Mucosa of rectum (tissue), 2 donors: ENCODE measurements at regions not wholly inside any gene's neighbourhood (a gene's known extent, or its start where the extent isn't known, plus 50 kb on each side); places are given as distances from the start of the nearest gene placed in this dataset.

Source experiments
- H3K27ac ChIP-seq, 2 donors: one replicate each; pipeline ENCODE4 v1.7.0; 2013; ENCODE audit warnings: inconsistent platforms in 2 of 2, low read depth in 2 of 2, low read length in 2 of 2
- H3K27me3 ChIP-seq, 2 donors: one replicate each; pipeline ENCODE4 v1.7.0; 2013; ENCODE audit warnings: low read length in 2 of 2; ENCODE audit not compliant: control insufficient read depth in 2 of 2, insufficient read depth in 2 of 2
- H3K36me3 ChIP-seq, 2 donors: one replicate each; pipeline ENCODE4 v1.7.0; 2013; ENCODE audit warnings: low read length in 2 of 2; ENCODE audit not compliant: control insufficient read depth in 2 of 2, insufficient read depth in 2 of 2
- H3K4me1 ChIP-seq, 2 donors: one replicate each; pipeline ENCODE4 v1.7.0; 2013; ENCODE audit warnings: low read length in 2 of 2, mild to moderate bottlenecking in 1 of 2; ENCODE audit not compliant: control insufficient read depth in 2 of 2, insufficient read depth in 2 of 2
- H3K4me3 ChIP-seq, 2 donors: one replicate each; pipeline ENCODE4 v1.7.0; 2013; ENCODE audit warnings: low read length in 2 of 2
- H3K9ac ChIP-seq, 2 donors: one replicate each; pipeline ENCODE4 v1.7.0; 2013; ENCODE audit warnings: low read length in 2 of 2, low read depth in 1 of 2, mild to moderate bottlenecking in 1 of 2
- H3K9me3 ChIP-seq, 2 donors: one replicate each; pipeline ENCODE4 v1.7.0; 2013; ENCODE audit warnings: low read length in 2 of 2; ENCODE audit not compliant: control insufficient read depth in 2 of 2
- donor health status: healthy.
- donor health status: Normal muscosa, but diverticular disease.

DNA sequence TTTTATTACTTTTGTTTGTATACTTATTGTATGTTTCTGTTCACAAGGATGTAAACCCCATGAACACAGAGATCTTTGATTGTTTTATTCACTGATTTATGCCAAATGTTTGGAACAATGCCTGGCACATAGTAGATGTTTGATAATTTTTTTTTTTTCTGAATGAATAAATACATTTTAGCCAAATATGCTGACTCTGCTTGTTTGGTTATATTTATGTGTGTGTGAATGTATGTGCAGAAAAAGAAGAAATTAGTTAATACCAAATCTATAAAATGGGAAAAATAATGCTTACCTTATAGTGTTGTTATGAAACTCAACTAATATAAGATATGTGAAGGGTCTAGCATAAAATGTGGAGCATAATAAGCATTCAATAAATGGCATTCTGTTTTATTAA is 203.9 kb downstream of the MDFIC start:
- no peaks in the 10 kb centered on the region for H3K4me1 ChIP-seq
- no peaks in the 10 kb centered on the region for H3K9me3 ChIP-seq
- no peaks in the 10 kb centered on the region for H3K36me3 ChIP-seq
- H3K9ac ChIP-seq, result no peak overlapping the region
- no peaks in the 10 kb centered on the region for H3K27me3 ChIP-seq
- no peak overlapping the region for H3K27ac ChIP-seq
- no peak overlapping the region for H3K4me3 ChIP-seq

DNA sequence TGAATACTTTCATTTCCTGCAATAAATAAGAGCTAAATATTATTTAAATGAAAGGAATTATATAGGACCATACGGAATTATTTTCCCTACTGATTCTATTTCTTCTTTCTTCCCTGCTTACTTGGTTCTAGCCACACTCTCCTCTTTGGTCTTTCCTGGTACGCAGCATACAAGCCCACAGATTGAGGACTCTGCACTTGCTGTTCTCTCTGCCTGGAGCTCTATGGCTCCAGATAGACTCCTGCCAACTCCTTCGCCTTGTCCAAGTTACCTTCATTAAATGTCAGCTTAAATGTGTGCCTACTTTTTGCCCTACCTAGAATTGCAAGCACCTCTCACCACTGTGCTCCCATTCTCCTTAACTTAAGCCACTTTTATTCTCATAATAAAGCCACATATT is 203.4 kb downstream of the MDFIC start:
- H3K36me3 ChIP-seq, result no peaks in the 10 kb centered on the region
- H3K9me3 ChIP-seq, result no peaks in the 10 kb centered on the region
- H3K27me3 ChIP-seq, result no peaks in the 10 kb centered on the region
- H3K27ac ChIP-seq, result no peak overlapping the region
- H3K9ac ChIP-seq, result no peak overlapping the region
- H3K4me1 ChIP-seq, result no peaks in the 10 kb centered on the region
- no peak overlapping the region for H3K4me3 ChIP-seq

DNA sequence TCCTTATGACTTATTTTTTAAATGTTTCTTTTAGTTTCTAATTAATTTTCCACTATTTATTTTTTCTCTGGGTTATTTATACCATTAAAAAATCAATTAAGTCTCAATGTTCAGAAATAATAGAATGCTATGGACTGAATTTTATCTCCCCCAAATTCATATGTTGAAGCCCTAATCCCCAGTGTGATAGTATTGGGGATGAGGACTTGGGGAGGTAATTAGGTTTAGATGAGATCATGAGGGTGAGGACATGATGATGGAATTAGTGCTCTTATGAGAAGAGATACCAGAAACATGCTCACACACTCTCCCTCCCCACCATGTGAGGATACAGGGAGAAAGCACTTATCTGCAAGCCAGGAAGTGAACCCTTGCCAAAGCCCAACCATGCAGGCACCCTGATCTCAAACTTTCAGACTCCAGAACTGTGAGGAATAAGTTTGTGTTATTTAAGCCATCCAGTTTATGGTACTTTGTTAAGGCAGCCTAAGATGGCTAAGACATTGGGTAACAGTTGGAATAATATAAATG is 202.6 kb downstream of the MDFIC start:
- H3K27ac ChIP-seq, result no peak overlapping the region
- no peaks in the 10 kb centered on the region for H3K36me3 ChIP-seq
- H3K9ac ChIP-seq, result no peak overlapping the region
- no peaks in the 10 kb centered on the region for H3K27me3 ChIP-seq
- no peak overlapping the region for H3K4me3 ChIP-seq
- no peaks in the 10 kb centered on the region for H3K9me3 ChIP-seq
- H3K4me1 ChIP-seq, result no peaks in the 10 kb centered on the region

DNA sequence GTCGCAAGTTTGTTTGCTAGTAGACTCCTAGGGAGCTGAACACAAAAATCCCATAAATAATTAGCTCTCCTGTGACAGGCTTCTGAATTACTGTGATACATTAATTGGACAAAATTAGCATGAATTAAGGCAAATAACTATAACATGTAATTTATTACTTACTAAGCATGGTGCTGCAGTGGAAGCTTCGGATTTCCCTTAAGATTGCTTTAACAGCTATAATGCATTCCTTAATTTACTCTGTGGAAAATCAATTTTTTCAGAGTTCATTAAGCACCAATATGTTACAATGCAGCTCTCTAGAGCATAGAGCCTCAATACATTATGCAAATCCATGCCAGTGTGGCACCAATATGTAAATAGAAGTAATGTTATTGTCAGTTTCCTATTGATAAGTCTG is 201.5 kb downstream of the MDFIC start:
- no peak overlapping the region for H3K9ac ChIP-seq
- H3K9me3 ChIP-seq, result no peaks in the 10 kb centered on the region
- H3K36me3 ChIP-seq, result no peaks in the 10 kb centered on the region
- H3K27ac ChIP-seq, result no peak overlapping the region
- H3K4me1 ChIP-seq, result no peaks in the 10 kb centered on the region
- H3K27me3 ChIP-seq, result no peaks in the 10 kb centered on the region
- no peak overlapping the region for H3K4me3 ChIP-seq

DNA sequence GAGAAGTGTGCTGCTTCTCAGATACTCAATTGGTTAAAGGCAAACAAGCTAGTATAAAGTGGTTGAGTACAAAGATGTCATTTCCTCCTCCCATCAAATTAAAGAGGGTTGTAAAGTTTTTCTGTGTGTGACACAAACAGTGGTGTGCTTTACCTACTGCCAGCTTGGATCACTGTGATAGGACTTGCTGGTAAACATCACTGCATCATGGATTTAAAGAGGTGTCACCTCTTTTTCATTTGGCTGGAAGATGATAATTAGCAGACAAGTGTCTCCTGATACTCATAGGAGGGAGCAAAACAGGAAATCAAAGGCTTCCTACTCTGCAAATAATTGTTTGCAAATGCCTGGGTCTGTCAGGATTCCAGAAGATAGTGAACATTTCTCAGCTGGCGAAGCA is 200.5 kb downstream of the MDFIC start:
- no peaks in the 10 kb centered on the region for H3K4me1 ChIP-seq
- H3K27ac ChIP-seq, result no peak overlapping the region

DNA sequence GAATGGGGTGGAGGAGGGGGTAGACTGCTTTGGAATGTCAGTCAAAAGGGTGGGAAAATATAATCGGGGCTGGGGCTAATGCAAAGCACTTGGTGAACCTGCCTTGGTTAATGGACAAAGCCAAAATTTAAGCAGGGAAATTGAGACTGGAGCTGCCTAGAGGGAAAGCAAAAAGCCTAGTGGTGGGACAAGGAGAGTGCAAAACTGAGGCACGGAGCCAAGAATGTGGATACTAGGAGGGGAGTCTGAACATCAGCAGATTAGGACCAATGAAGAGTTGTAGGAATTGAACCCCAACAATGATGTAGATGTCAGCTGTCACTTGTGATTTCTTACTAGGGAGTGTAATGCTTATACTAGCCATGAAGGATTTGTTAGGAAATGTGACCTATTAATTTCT is 195.9 kb downstream of the MDFIC start:
- no peaks in the 10 kb centered on the region for H3K9me3 ChIP-seq

More for the DNA sequence above, 200.5 kb downstream of the MDFIC start:
- H3K27me3 ChIP-seq, result no peaks in the 10 kb centered on the region
- no peak overlapping the region for H3K4me3 ChIP-seq
- no peaks in the 10 kb centered on the region for H3K9me3 ChIP-seq
- H3K36me3 ChIP-seq, result no peaks in the 10 kb centered on the region
- H3K9ac ChIP-seq, result no peak overlapping the region

DNA sequence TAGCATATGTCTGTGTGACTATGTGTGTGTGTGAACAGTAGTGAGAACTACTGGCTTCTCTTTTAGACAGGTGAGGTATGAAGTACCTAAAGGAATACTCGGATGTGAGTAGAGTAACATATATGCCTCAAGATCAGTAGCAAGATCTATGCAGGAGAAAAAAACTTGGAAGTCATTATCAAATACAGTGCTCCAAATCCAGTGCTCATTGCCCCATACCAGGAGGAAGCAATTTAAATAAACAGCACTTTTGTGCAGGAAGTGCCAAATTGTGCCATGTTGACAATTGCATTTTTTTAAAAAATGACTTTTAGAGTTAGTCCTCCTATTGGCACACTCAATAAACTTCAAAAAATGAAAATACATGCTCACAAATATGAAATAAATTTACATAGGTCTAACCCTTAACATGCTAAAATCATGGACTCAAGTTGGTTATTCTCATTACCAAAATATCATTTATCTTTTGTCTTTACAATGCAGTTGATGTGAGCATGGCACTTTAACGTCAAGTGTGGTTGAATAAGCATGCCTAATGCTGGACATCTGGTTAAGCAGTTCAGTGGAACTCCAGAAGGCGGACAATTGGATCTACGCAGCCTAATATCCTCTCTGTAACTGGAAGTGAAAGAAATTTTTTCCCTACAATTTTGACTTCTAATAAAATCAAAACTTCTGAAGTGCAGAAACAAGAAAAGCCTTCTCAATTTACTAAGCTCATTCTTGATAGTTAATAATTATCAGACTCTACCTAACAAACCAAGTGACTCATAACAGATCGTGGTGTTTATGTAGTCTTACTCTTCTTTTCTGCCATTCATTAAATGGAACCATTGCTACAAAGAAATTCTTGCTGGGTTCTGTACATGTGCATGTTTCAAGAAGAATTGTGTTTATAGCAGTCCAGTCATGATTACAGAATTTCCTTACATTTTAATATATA is 195.2 kb downstream of the MDFIC start:
- Histone ChIP-seq H3K27me3 (no peaks in the 10 kb centered on the region), H3K9me3 (no peaks in the 10 kb centered on the region), H3K4me1 (no peaks in the 10 kb centered on the region), H3K9ac (no peak overlapping the region), H3K4me3 (no peak overlapping the region), H3K27ac (no peak overlapping the region), H3K36me3 (no peaks in the 10 kb centered on the region)

More for the DNA sequence above, 195.9 kb downstream of the MDFIC start:
- Histone ChIP-seq H3K4me1 (no peaks in the 10 kb centered on the region), H3K27me3 (no peaks in the 10 kb centered on the region), H3K36me3 (no peaks in the 10 kb centered on the region), H3K9ac (no peak overlapping the region), H3K4me3 (no peak overlapping the region), H3K27ac (no peak overlapping the region)

DNA sequence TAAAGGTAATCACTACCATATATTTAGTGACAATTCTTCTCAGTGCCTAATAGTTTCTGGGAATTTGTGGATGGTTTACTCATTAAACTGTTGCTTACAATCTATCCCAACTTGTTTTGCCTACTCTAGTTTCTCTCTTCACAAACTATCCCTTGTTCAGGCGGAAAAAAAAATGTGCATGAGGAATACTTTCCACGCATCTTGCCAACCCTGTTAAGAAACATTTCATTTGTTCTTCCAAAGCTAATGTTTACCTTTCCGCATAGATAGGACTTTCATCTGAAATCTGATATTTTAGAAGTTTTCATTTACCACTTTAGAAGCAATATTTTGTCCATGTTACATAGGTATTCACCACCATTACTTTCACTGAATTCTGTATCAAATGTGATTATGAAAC is 191.9 kb downstream of the MDFIC start:
- H3K4me1 ChIP-seq, result no peaks in the 10 kb centered on the region
- no peaks in the 10 kb centered on the region for H3K9me3 ChIP-seq
- no peaks in the 10 kb centered on the region for H3K27me3 ChIP-seq
- H3K4me3 ChIP-seq, result no peak overlapping the region
- H3K36me3 ChIP-seq, result no peaks in the 10 kb centered on the region
- H3K27ac ChIP-seq, result no peak overlapping the region
- H3K9ac ChIP-seq, result no peak overlapping the region

DNA sequence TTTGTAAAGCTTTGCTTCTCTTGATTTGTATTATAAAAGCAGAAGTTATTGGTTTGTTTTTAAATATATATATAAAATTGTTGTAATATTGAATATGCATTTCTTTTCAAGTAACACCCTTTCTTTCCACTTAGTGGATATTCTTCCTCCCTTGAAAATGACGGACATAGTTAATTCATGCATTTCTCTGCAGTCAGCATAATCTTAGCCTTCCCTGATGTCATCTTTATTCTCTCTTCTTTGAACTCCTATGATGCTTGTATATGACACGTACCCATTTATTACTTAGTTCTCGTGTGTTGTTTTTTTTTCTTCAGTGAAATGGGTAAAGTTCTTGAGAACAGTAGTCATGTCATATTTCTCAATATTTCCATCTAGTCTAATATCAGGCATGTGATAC is 191.2 kb downstream of the MDFIC start:
- Histone ChIP-seq H3K27me3 (no peaks in the 10 kb centered on the region), H3K27ac (no peak overlapping the region), H3K4me3 (no peak overlapping the region), H3K4me1 (no peaks in the 10 kb centered on the region), H3K36me3 (no peaks in the 10 kb centered on the region), H3K9me3 (no peaks in the 10 kb centered on the region), H3K9ac (no peak overlapping the region)

DNA sequence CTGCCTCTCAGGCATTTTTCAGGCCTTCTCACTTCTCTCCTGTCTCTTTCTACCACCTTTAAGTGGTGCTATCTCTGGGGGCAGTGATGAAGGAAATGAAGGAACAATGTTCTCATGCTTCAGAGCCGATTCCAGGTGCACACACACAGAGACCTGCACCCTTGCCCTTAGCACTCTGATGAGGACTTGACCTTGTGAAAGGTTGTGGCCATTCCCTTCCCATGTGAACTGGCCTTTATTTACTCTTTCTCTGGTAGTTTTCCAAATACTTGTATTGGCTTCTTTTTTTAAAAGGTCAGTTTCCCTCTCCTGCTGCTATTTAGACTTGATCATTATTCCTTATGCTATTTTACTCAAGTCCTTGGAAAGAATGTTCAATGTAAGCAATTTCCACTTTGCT is 188.6 kb downstream of the MDFIC start:
- no peak overlapping the region for H3K4me3 ChIP-seq
- no peak overlapping the region for H3K27ac ChIP-seq
- no peaks in the 10 kb centered on the region for H3K4me1 ChIP-seq
- H3K27me3 ChIP-seq, result no peaks in the 10 kb centered on the region
- H3K9me3 ChIP-seq, result no peaks in the 10 kb centered on the region
- no peaks in the 10 kb centered on the region for H3K36me3 ChIP-seq
- H3K9ac ChIP-seq, result no peak overlapping the region
